ENCODE measurements at regions not wholly inside any gene's neighbourhood (a gene's known extent, or its start where the extent isn't known, plus 50 kb on each side); places are given as distances from the start of the nearest gene placed in this dataset.

DNA sequence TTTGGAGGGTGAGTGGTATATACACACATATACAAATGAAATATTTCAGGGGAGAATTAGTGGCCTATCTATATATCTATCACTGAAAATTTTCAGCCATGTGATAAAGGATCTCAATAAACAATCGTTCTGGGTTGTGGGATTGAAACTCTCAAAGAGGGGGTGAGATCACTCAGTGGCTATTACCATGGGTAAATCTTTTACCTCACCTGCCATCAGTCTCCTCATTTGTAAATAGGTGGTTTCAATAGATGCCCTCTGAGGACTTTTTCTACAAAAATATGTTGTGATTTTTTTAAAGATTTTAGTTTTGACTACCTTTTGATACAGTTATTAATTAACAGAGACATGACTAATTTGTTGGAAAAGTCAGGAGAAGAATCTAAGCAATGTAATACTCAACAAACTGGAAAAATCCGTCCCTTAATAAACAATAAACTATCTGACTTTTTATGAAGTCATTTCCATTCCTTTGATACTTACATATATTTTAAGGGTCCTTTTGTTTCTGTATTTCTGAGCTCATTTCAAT is 192.8 kb downstream of the MAD2L1 start:
- TF ChIP-seq, protein P1, sequence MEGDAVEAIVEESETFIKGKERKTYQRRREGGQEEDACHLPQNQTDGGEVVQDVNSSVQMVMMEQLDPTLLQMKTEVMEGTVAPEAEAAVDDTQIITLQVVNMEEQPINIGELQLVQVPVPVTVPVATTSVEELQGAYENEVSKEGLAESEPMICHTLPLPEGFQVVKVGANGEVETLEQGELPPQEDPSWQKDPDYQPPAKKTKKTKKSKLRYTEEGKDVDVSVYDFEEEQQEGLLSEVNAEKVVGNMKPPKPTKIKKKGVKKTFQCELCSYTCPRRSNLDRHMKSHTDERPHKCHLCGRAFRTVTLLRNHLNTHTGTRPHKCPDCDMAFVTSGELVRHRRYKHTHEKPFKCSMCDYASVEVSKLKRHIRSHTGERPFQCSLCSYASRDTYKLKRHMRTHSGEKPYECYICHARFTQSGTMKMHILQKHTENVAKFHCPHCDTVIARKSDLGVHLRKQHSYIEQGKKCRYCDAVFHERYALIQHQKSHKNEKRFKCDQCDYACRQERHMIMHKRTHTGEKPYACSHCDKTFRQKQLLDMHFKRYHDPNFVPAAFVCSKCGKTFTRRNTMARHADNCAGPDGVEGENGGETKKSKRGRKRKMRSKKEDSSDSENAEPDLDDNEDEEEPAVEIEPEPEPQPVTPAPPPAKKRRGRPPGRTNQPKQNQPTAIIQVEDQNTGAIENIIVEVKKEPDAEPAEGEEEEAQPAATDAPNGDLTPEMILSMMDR (IDR thresholded peaks at IDR 0.05; ENCODE audit: low read depth, low read length) = no peak
- TF ChIP-seq POLR2A (IDR thresholded peaks at IDR 0.05; ENCODE audit: extremely low read depth, insufficient read length) = no peak
